ENCODE measurements at regions not wholly inside any gene's neighbourhood (a gene's known extent, or its start where the extent isn't known, plus 50 kb on each side); places are given as distances from the start of the nearest gene placed in this dataset.
"Not testable (repeated sequence)": the region's sequence is repeated elsewhere in the genome, so short reads cannot be mapped to it uniquely, and the experiment has no call there.

GRCh38 chr6:79812195-79812594 lies 135.2 kb downstream of the ELOVL4 start:
- no peak overlapping the region for H3K27ac ChIP-seq (ENCODE audit: low read depth in 2 of 2, low read length in 1 of 2)
- H3K27me3 ChIP-seq (ENCODE audit: control insufficient read depth in 1 of 2, insufficient read depth in 2 of 2, low read length in 2 of 2) = no peaks in the 10 kb centered on the region
- H3K9me3 ChIP-seq (ENCODE audit: control insufficient read depth in 2 of 2, insufficient read depth in 1 of 2, low read depth in 1 of 2, low read length in 1 of 2) = no peaks in the 10 kb centered on the region
- H3K36me3 ChIP-seq (ENCODE audit: control insufficient read depth in 2 of 2, insufficient read depth in 2 of 2, low read length in 1 of 2) = no peaks in the 10 kb centered on the region
- H3K4me1 ChIP-seq (ENCODE audit: control insufficient read depth in 2 of 2, insufficient read depth in 2 of 2, low read length in 1 of 2) = no peaks in the 10 kb centered on the region
- H3K4me3 ChIP-seq (ENCODE audit: low read depth in 1 of 2, low read length in 2 of 2) = no peak overlapping the region
- 85 to 86% methylated on average over 8 of the region's 8 CpGs for WGBS, 2 donors

GRCh38 chr6:79810871-79811270 lies 136.5 kb downstream of the ELOVL4 start:
- no peak overlapping the region for H3K4me3 ChIP-seq (ENCODE audit: low read depth in 1 of 2, low read length in 2 of 2)
- no peaks in the 10 kb centered on the region for H3K36me3 ChIP-seq (ENCODE audit: control insufficient read depth in 2 of 2, insufficient read depth in 2 of 2, low read length in 1 of 2)
- H3K9me3 ChIP-seq (ENCODE audit: control insufficient read depth in 2 of 2, insufficient read depth in 1 of 2, low read depth in 1 of 2, low read length in 1 of 2) = peaks cover 0 to 3% of the 10 kb centered on the region in 2 donors
- H3K27ac ChIP-seq (ENCODE audit: low read depth in 2 of 2, low read length in 1 of 2) = no peak overlapping the region
- 59% methylated on average over 3 of the region's 3 CpGs for WGBS, 2 donors
- no peaks in the 10 kb centered on the region for H3K4me1 ChIP-seq (ENCODE audit: control insufficient read depth in 2 of 2, insufficient read depth in 2 of 2, low read length in 1 of 2)
- H3K27me3 ChIP-seq (ENCODE audit: control insufficient read depth in 1 of 2, insufficient read depth in 2 of 2, low read length in 2 of 2) = no peaks in the 10 kb centered on the region

DNA sequence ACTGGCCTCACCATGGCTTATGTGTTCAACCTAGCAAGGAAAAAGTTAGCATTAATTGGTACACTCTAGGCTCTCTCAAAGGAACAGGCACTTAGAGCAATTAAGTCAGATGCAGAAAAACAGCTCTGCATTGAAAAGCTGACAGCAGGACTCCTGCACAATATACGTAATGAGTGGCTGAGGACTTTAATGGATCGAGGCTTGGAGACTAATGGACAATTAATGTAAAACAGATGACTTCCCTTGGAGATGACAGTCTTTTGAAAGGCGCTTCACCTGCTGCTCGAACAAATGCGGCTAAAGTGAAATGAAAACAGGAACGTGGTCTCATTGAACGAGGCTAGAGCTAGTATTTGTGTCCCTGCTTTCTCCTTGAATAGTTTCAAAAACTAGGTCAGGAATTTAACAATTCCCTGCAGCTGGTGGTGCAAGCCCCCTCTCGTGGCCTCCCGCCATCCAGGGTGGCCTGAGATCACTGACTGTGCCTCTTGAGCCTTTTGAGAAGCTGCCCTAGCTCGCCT lies 137.1 kb downstream of the ELOVL4 start:
- H3K9me3 ChIP-seq (ENCODE audit: control insufficient read depth in 2 of 2, insufficient read depth in 1 of 2, low read depth in 1 of 2, low read length in 1 of 2) = peaks cover 0 to 3% of the 10 kb centered on the region in 2 donors
- H3K4me3 ChIP-seq (ENCODE audit: low read depth in 1 of 2, low read length in 2 of 2) = no peak overlapping the region
- H3K4me1 ChIP-seq (ENCODE audit: control insufficient read depth in 2 of 2, insufficient read depth in 2 of 2, low read length in 1 of 2) = no peaks in the 10 kb centered on the region
- no peaks in the 10 kb centered on the region for H3K27me3 ChIP-seq (ENCODE audit: control insufficient read depth in 1 of 2, insufficient read depth in 2 of 2, low read length in 2 of 2)
- 64 to 65% methylated on average over 10 of the region's 10 CpGs for WGBS, 2 donors
- H3K36me3 ChIP-seq (ENCODE audit: control insufficient read depth in 2 of 2, insufficient read depth in 2 of 2, low read length in 1 of 2) = no peaks in the 10 kb centered on the region
- H3K27ac ChIP-seq (ENCODE audit: low read depth in 2 of 2, low read length in 1 of 2) = no peak overlapping the region

- H3K4me3 ChIP-seq (ENCODE audit: low read depth in 1 of 2, low read length in 2 of 2) = no peak overlapping the region
- WGBS, 2 donors = 55 to 56% methylated on average over 2 of the region's 2 CpGs
- H3K27me3 ChIP-seq (ENCODE audit: control insufficient read depth in 1 of 2, insufficient read depth in 2 of 2, low read length in 2 of 2) = no peaks in the 10 kb centered on the region
- peaks cover 0 to 3% of the 10 kb centered on the region in 2 donors for H3K9me3 ChIP-seq (ENCODE audit: control insufficient read depth in 2 of 2, insufficient read depth in 1 of 2, low read depth in 1 of 2, low read length in 1 of 2)
- no peak overlapping the region for H3K27ac ChIP-seq (ENCODE audit: low read depth in 2 of 2, low read length in 1 of 2)
- no peaks in the 10 kb centered on the region for H3K36me3 ChIP-seq (ENCODE audit: control insufficient read depth in 2 of 2, insufficient read depth in 2 of 2, low read length in 1 of 2)
- no peaks in the 10 kb centered on the region for H3K4me1 ChIP-seq (ENCODE audit: control insufficient read depth in 2 of 2, insufficient read depth in 2 of 2, low read length in 1 of 2)
Observed at GRCh38 chr6:79808921-79809320, 138.4 kb downstream of the ELOVL4 start.

GRCh38 chr6:79806661-79807060 lies 140.7 kb downstream of the ELOVL4 start:
- H3K4me3 ChIP-seq (ENCODE audit: low read depth in 1 of 2, low read length in 2 of 2); H3K27me3 ChIP-seq (ENCODE audit: control insufficient read depth in 1 of 2, insufficient read depth in 2 of 2, low read length in 2 of 2); H3K9me3 ChIP-seq (ENCODE audit: control insufficient read depth in 2 of 2, insufficient read depth in 1 of 2, low read depth in 1 of 2, low read length in 1 of 2); H3K4me1 ChIP-seq (ENCODE audit: control insufficient read depth in 2 of 2, insufficient read depth in 2 of 2, low read length in 1 of 2); H3K27ac ChIP-seq (ENCODE audit: low read depth in 2 of 2, low read length in 1 of 2); H3K36me3 ChIP-seq (ENCODE audit: control insufficient read depth in 2 of 2, insufficient read depth in 2 of 2, low read length in 1 of 2): not testable (repeated sequence)
- 93 to 94% methylated on average over 5 of the region's 5 CpGs for WGBS, 2 donors

- H3K27ac ChIP-seq (ENCODE audit: low read depth in 2 of 2, low read length in 1 of 2) = no peak overlapping the region
- H3K36me3 ChIP-seq (ENCODE audit: control insufficient read depth in 2 of 2, insufficient read depth in 2 of 2, low read length in 1 of 2) = no peaks in the 10 kb centered on the region
- H3K9me3 ChIP-seq (ENCODE audit: control insufficient read depth in 2 of 2, insufficient read depth in 1 of 2, low read depth in 1 of 2, low read length in 1 of 2) = peaks cover 0 to 3% of the 10 kb centered on the region in 2 donors
- WGBS, 2 donors = 80 to 86% methylated on average over 3 of the region's 3 CpGs
- no peaks in the 10 kb centered on the region for H3K27me3 ChIP-seq (ENCODE audit: control insufficient read depth in 1 of 2, insufficient read depth in 2 of 2, low read length in 2 of 2)
- H3K4me1 ChIP-seq (ENCODE audit: control insufficient read depth in 2 of 2, insufficient read depth in 2 of 2, low read length in 1 of 2) = no peaks in the 10 kb centered on the region
- H3K4me3 ChIP-seq (ENCODE audit: low read depth in 1 of 2, low read length in 2 of 2) = no peak overlapping the region
Observed at GRCh38 chr6:79804732-79805131, 142.6 kb downstream of the ELOVL4 start.

DNA sequence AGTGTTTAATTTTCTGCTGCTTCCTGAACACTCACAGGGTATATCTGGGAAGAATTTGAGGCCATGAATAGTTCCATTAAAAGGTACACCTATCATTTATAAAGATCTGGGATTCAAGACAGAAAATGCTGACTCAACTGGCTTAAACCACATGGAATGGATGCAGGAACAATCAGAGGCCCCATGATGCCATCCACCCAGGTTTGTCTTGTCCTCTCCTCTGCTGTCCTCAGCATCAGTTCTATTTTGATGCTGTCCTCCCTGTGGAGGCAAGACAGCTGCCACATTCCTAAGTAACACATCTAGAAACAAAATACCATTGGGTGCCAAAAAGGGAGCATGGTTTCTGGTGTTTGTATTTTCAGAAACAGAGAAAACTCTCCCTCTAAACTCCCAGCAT lies 143.4 kb downstream of the ELOVL4 start:
- H3K9me3 ChIP-seq (ENCODE audit: control insufficient read depth in 2 of 2, insufficient read depth in 1 of 2, low read depth in 1 of 2, low read length in 1 of 2) = peaks cover 0 to 3% of the 10 kb centered on the region in 2 donors

DNA sequence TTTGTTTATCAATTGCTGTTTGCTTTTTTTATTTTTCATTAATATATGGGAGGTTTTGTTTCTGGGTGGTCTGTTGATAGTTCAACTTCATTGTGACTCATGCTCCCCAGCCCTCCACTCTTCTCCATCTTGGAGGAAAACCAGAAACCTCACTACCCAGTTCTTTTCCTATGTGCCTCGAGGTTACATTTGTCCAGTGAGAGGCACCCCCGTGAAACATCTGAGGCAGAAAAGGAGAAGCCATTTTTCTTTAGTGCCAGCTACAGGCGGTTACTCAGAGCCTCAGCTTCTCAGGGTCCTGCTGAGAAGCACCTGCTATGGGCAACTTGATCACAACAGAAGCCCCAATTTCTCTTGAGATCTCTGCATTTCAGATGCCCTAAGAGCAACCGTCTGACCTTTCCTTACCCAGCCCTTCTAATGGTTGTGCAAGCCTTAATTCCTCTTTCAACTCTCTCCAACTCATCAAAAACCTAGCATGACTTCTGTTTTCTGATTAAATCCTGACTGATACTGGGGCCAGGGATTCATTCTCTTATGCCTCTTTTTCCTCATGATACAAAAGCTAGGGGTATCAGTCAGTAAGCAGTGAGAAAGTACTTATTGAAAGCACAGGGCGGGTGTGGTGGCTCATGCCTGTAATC lies 144.6 kb downstream of the ELOVL4 start:
- no peak overlapping the region for H3K4me3 ChIP-seq (ENCODE audit: low read depth in 1 of 2, low read length in 2 of 2)
- no peaks in the 10 kb centered on the region for H3K27me3 ChIP-seq (ENCODE audit: control insufficient read depth in 1 of 2, insufficient read depth in 2 of 2, low read length in 2 of 2)
- no peaks in the 10 kb centered on the region for H3K4me1 ChIP-seq (ENCODE audit: control insufficient read depth in 2 of 2, insufficient read depth in 2 of 2, low read length in 1 of 2)
- WGBS, 2 donors = 50 to 51% methylated on average over 5 of the region's 5 CpGs
- H3K27ac ChIP-seq (ENCODE audit: low read depth in 2 of 2, low read length in 1 of 2) = no peak overlapping the region
- H3K9me3 ChIP-seq (ENCODE audit: control insufficient read depth in 2 of 2, insufficient read depth in 1 of 2, low read depth in 1 of 2, low read length in 1 of 2) = peaks cover 0 to 3% of the 10 kb centered on the region in 2 donors
- H3K36me3 ChIP-seq (ENCODE audit: control insufficient read depth in 2 of 2, insufficient read depth in 2 of 2, low read length in 1 of 2) = no peaks in the 10 kb centered on the region

More for the DNA sequence above, 143.4 kb downstream of the ELOVL4 start:
- Histone ChIP-seq H3K4me3 (ENCODE audit: low read depth in 1 of 2, low read length in 2 of 2) (no peak overlapping the region), H3K4me1 (ENCODE audit: control insufficient read depth in 2 of 2, insufficient read depth in 2 of 2, low read length in 1 of 2) (no peaks in the 10 kb centered on the region), H3K36me3 (ENCODE audit: control insufficient read depth in 2 of 2, insufficient read depth in 2 of 2, low read length in 1 of 2) (no peaks in the 10 kb centered on the region), H3K27ac (ENCODE audit: low read depth in 2 of 2, low read length in 1 of 2) (no peak overlapping the region), H3K27me3 (ENCODE audit: control insufficient read depth in 1 of 2, insufficient read depth in 2 of 2, low read length in 2 of 2) (no peaks in the 10 kb centered on the region)

- Histone ChIP-seq H3K9me3 (ENCODE audit: control insufficient read depth in 2 of 2, insufficient read depth in 1 of 2, low read depth in 1 of 2, low read length in 1 of 2) (no peaks in the 10 kb centered on the region), H3K27me3 (ENCODE audit: control insufficient read depth in 1 of 2, insufficient read depth in 2 of 2, low read length in 2 of 2) (no peaks in the 10 kb centered on the region), H3K36me3 (ENCODE audit: control insufficient read depth in 2 of 2, insufficient read depth in 2 of 2, low read length in 1 of 2) (no peaks in the 10 kb centered on the region), H3K27ac (ENCODE audit: low read depth in 2 of 2, low read length in 1 of 2) (no peak overlapping the region), H3K4me3 (ENCODE audit: low read depth in 1 of 2, low read length in 2 of 2) (no peak overlapping the region), H3K4me1 (ENCODE audit: control insufficient read depth in 2 of 2, insufficient read depth in 2 of 2, low read length in 1 of 2) (no peaks in the 10 kb centered on the region)
Observed at GRCh38 chr6:79801362-79801761, 146.0 kb downstream of the ELOVL4 start.

GRCh38 chr6:79798841-79799240 lies 148.5 kb downstream of the ELOVL4 start:
- Histone ChIP-seq H3K4me1 (ENCODE audit: control insufficient read depth in 2 of 2, insufficient read depth in 2 of 2, low read length in 1 of 2) (no peaks in the 10 kb centered on the region), H3K4me3 (ENCODE audit: low read depth in 1 of 2, low read length in 2 of 2) (no peak overlapping the region), H3K27ac (ENCODE audit: low read depth in 2 of 2, low read length in 1 of 2) (no peak overlapping the region), H3K27me3 (ENCODE audit: control insufficient read depth in 1 of 2, insufficient read depth in 2 of 2, low read length in 2 of 2) (no peaks in the 10 kb centered on the region), H3K9me3 (ENCODE audit: control insufficient read depth in 2 of 2, insufficient read depth in 1 of 2, low read depth in 1 of 2, low read length in 1 of 2) (no peaks in the 10 kb centered on the region), H3K36me3 (ENCODE audit: control insufficient read depth in 2 of 2, insufficient read depth in 2 of 2, low read length in 1 of 2) (no peaks in the 10 kb centered on the region)
- WGBS, 2 donors = 49 to 50% methylated on average over 2 of the region's 2 CpGs

Data from esophagus (tissue), 2 donors.